Kidney tubule cell (primary cell): ENCODE measurements at regions not wholly inside any gene's neighbourhood (a gene's known extent, or its start where the extent isn't known, plus 50 kb on each side); places are given as distances from the start of the nearest gene placed in this dataset.
"Not testable (repeated sequence)": the region's sequence is repeated elsewhere in the genome, so short reads cannot be mapped to it uniquely, and the experiment has no call there.

Experiments
- DNase-seq: peaks from one replicate; pipeline ENCODE4 v3.0.0-alpha.2; 2018; ENCODE audit warnings: low spot score

- DNase-seq, result peak; percentile 22
Measured at GRCh38 chr7:150046290-150047194, 172.8 kb downstream of the ATP6V0E2 start.

DNA sequence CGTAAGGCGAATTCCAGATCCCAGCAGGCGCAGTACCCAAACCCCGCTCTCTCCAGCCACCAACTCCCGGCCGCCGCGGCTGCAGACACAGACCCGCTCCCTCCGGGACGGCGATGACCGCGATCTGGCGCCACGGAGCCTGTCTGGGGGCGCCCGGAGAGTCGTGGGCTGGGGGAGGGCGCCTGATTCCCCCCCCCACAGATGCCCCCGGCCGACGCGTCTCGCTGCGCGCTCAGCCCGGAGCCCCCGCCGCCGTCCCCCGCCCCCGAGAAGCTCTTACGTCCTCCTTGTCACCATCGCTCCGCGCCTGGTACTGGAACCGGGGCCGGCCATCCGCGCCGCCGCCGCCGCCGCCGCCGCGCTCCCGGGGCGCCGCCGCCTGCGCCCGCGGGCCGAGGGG, 173.6 kb downstream of the ATP6V0E2 start:
- not testable (repeated sequence) for DNase-seq

DNA sequence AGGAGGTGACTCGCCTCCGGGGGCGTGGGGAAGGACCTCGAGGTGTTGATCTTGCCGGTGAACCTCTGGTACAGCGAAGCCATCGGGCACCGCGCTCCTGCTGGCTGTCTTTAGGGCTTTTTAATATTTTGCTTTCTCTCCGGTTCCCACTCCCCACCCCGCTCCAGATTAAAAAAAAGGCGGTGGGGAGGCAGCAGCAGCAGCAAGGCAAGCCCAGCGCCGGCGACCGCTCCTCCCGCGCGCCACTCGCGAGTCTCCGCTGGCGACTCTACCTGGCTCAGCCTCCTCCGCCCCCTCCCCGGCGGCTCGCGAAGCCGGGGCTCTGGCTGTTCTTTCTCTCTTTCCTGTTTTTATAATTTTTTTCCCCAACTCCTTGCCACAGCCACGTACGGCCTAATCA, 174.0 kb downstream of the ATP6V0E2 start:
- not testable (repeated sequence) for DNase-seq

GRCh38 chr7:150048244-150049011, 174.7 kb downstream of the ATP6V0E2 start:
- DNase-seq, result not testable (repeated sequence)

- DNase-seq, result peak; percentile 56
Measured at GRCh38 chr7:150049012-150049655, 175.4 kb downstream of the ATP6V0E2 start.

DNA sequence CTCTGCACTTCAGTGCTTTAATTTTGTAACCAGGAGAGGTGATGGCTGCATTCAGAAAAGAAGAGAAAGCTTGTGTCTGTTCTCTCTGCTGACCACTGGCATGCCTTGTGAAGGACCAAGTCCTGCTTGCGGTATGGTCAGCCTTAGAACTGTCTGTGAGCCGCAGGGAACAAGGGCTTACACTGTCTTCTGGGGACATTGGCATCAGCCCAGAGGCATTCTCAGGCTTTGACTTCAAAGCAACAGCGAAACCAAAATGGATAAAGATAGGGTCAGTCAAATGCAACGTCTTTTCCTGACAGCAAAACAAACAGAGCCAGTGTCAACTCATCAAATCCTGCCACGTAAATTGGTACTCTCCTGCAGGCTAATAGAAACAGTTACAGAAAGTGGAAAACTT, 179.6 kb downstream of the ATP6V0E2 start:
- DNase-seq, result not testable (repeated sequence)

GRCh38 chr7:150054242-150054641, 180.5 kb downstream of the ATP6V0E2 start:
- DNase-seq, result not testable (repeated sequence)

GRCh38 chr7:150060259-150061221, 186.8 kb downstream of the ATP6V0E2 start:
- DNase-seq, result not testable (repeated sequence)

DNA sequence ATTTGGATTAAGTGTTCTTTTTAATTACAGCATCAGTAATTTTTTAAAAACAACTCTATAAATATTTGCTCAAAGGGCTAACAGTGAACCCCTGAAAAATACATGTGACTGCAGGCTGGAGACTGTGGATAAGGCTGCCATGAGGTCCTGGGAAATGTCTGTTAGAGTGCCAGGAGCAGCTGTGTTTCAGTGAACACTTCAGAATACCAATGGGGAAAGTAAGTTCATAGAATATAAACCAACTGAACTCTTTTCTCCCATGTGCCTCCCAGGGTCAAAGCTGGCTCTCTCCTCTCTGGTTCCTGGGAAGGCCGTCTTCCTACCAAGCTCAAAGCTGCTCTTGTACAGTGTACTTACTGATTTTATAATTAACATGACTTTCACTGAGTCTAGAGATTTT, 189.4 kb downstream of the ATP6V0E2 start:
- DNase-seq, result not testable (repeated sequence)

GRCh38 chr7:150069555-150070313, 196.0 kb downstream of the ATP6V0E2 start:
- DNase-seq, result not testable (repeated sequence)

DNA sequence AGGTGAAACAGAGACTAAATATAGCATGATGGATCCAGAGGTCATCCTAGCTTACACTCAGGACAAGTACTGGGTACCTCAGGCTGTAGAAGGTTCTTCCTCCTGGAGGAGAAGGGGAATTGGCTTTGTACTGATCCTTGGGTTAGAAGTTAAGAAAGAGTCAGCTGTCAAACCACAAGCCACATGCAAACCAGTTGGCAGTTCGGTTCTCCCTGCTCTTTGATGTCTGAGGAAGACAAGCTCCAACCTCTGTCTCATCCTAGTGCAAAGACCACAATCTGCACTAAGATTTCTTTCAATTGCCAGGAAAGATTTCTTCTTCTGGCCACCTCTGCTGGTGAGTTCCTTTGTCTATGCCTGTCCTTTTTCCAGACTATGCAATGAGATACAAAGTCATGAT, 203.8 kb downstream of the ATP6V0E2 start:
- not testable (repeated sequence) for DNase-seq

- not testable (repeated sequence) for DNase-seq
Measured at GRCh38 chr7:150081865-150082264, 208.1 kb downstream of the ATP6V0E2 start.

DNA sequence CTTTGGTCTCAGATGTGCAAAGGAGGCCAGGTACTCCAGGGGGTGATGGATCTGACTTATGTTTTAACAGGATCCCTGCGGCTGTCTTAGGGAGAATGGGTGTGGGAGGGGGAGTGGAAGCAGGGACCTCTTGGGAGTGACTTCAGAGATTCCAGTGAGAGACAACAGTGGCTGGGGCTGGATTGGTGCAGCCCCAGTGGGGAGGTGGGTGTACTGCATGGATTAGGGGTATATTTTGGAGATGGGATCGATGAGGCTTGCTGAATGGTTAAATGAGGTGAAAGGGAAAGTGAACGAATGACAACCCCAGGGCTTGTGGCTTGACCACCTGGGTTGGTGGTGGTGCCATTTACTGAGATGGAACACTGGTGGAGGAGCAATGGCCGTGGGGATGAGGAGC, 211.0 kb downstream of the ATP6V0E2 start:
- not testable (repeated sequence) for DNase-seq

GRCh38 chr7:150087478-150087877, 213.7 kb downstream of the ATP6V0E2 start:
- not testable (repeated sequence) for DNase-seq

DNA sequence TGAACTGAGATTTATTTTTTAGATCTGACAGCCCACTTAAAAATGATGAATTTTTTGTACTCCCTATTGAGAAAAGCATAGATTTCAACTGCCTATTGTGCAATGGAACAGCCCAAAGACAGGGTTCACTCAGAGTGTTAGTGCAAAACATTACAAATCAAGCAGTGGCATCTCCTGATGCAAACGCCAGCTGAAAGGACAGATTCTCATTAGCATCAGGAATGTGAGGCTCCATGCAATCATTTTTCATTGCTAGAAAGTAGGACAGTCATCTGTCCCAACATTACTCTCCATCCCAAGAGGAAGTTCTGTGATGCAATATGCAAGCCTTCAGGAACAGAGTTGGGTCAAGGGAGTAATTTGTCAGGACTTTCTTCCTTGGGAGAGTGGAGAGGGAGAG, 215.4 kb downstream of the ATP6V0E2 start:
- DNase-seq, result not testable (repeated sequence)

GRCh38 chr7:150090776-150091175, 217.0 kb downstream of the ATP6V0E2 start:
- not testable (repeated sequence) for DNase-seq

GRCh38 chr7:150093897-150094296, 220.1 kb downstream of the ATP6V0E2 start:
- not testable (repeated sequence) for DNase-seq

GRCh38 chr7:150096213-150096994, 222.6 kb downstream of the ATP6V0E2 start:
- DNase-seq, result not testable (repeated sequence)

GRCh38 chr7:150098592-150098991, 224.6 kb upstream of the LRRC61 start:
- DNase-seq, result not testable (repeated sequence)
